WERI-Rb-1 (cell line): ENCODE measurements at regions not wholly inside any gene's neighbourhood (a gene's known extent, or its start where the extent isn't known, plus 50 kb on each side); places are given as distances from the start of the nearest gene placed in this dataset.

Experiments used
- DNase-seq: peaks from one replicate; pipeline ENCODE4 v3.0.0-alpha.2; 2020
- H3K27ac ChIP-seq: fragments of 250-450 bp; sonication (Bioruptor Pico); 2 replicates; pipeline ENCODE4 v1.5.1; 2020; ENCODE audit warnings: mild to moderate bottlenecking, moderate library complexity
- H3K27me3 ChIP-seq: fragments of 250-450 bp; sonication (Bioruptor Pico); 2 replicates; pipeline ENCODE4 v1.5.1; 2021; ENCODE audit warnings: mild to moderate bottlenecking, low read depth, moderate library complexity; ENCODE audit not compliant: insufficient read depth, severe bottlenecking
- H3K36me3 ChIP-seq: fragments of 250-450 bp; sonication (Bioruptor Pico); 2 replicates; pipeline ENCODE4 v1.5.1; 2020; ENCODE audit warnings: mild to moderate bottlenecking, moderate library complexity
- H3K4me3 ChIP-seq: 2 replicates; pipeline ENCODE4 v1.5.1; 2011; ENCODE audit warnings: low read depth, mild to moderate bottlenecking, control low read depth, low read length
- H3K9me3 ChIP-seq: fragments of 250-450 bp; sonication (Bioruptor Pico); 2 replicates; pipeline ENCODE4 v1.5.1; 2021; ENCODE audit warnings: mild to moderate bottlenecking, moderate library complexity; ENCODE audit not compliant: severe bottlenecking
- TF ChIP-seq, protein P1 (sequence below): IDR thresholded peaks from 2 replicates; pipeline ENCODE4 v1.5.1; 2011; ENCODE audit warnings: low read depth, mild to moderate bottlenecking, control low read depth, inconsistent platforms, low read length

DNA sequence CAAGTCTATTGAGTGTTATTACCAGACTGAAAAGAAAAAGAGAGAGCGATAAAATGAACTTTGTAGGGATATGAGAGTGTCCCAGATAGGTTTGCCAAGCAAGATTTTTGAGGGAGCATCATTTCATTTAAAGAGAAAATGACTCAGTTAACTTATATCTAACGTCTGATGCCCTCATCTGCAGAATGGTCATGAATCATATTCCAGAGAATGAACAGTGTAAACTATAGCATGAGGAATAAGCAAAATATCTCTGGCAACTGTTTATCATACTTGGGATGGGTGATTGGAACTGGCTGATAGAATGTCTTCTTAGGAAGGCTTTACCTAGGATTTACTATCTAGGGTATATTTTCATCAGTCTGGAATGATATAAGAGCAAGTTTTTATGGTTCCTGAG, 289.4 kb downstream of the CMPK2 start:
- Histone ChIP-seq H3K27me3 (no peaks in the 10 kb centered on the region), H3K4me3 (no peak overlapping the region), H3K36me3 (no peaks in the 10 kb centered on the region), H3K27ac (no peak overlapping the region), H3K9me3 (no peaks in the 10 kb centered on the region)
- no peak for DNase-seq
- TF ChIP-seq, protein P1, sequence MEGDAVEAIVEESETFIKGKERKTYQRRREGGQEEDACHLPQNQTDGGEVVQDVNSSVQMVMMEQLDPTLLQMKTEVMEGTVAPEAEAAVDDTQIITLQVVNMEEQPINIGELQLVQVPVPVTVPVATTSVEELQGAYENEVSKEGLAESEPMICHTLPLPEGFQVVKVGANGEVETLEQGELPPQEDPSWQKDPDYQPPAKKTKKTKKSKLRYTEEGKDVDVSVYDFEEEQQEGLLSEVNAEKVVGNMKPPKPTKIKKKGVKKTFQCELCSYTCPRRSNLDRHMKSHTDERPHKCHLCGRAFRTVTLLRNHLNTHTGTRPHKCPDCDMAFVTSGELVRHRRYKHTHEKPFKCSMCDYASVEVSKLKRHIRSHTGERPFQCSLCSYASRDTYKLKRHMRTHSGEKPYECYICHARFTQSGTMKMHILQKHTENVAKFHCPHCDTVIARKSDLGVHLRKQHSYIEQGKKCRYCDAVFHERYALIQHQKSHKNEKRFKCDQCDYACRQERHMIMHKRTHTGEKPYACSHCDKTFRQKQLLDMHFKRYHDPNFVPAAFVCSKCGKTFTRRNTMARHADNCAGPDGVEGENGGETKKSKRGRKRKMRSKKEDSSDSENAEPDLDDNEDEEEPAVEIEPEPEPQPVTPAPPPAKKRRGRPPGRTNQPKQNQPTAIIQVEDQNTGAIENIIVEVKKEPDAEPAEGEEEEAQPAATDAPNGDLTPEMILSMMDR: no peak

DNA sequence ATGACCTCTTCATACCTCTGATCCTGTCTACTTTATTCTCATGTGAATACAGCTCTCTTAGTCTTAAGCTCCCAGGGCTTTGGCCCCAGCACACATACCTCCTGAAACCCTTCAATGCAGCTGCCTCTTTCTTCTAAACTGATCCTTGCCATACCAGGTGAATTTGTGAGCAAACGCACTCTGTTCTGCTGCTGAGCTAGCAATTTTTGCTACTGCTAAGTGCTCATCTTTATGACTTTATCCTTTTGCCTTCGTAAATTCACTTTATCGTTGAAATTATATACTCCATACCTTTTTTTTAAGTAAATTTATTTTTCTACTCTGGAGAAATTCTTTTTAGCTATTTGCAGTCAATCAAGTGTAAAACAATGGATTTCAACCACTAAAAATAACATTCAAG, 287.7 kb downstream of the CMPK2 start:
- no peaks in the 10 kb centered on the region for H3K9me3 ChIP-seq
- H3K4me3 ChIP-seq: no peak overlapping the region
- TF ChIP-seq, protein P1: no peak
- DNase-seq: no peak
- H3K36me3 ChIP-seq: no peaks in the 10 kb centered on the region
- no peaks in the 10 kb centered on the region for H3K27me3 ChIP-seq
- H3K27ac ChIP-seq: no peak overlapping the region

DNA sequence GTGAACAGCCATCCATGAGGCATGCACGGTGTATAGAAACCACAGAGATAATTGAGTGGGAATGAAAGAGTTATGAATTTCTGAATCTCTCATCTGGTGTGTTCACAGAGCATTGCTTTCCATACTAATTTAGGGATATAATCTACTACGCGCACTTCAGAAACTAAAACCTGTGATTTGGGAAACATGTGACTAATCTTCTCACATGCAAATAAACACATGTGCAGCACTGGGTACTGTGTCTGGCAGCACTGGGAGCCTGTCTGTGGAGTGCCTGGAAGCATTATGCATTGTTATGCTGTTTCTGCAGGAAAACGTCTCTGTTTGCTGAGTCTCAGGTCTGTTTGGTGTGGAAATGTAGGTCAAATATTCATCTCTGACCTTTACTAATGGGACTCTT, 287.3 kb downstream of the CMPK2 start:
- Histone ChIP-seq H3K4me3 (no peak overlapping the region), H3K9me3 (no peaks in the 10 kb centered on the region), H3K36me3 (no peaks in the 10 kb centered on the region), H3K27me3 (no peaks in the 10 kb centered on the region), H3K27ac (no peak overlapping the region)
- no peak for DNase-seq
- TF ChIP-seq, protein P1: no peak

DNA sequence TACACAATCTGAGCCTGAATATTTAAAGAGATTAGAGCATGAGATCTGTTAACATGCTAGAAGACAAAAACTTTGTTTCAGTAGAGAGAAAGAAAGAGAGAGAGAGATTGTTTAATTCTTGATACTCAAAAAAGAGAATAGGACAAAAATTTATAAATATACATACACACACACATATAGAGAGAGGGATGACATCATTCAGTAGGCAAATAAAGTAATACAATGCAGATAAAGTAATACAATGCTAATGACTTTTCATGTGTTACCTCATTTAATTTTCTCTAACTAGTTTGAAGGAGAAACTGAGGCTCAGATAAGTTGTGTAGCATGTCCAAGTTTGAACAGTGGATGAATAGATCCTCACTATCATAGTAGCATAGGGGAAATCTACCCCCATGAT, 286.4 kb downstream of the CMPK2 start:
- TF ChIP-seq, protein P1: no peak
- Histone ChIP-seq H3K9me3 (no peaks in the 10 kb centered on the region), H3K27me3 (no peaks in the 10 kb centered on the region), H3K36me3 (no peaks in the 10 kb centered on the region), H3K4me3 (no peak overlapping the region), H3K27ac (no peak overlapping the region)
- DNase-seq: no peak

DNA sequence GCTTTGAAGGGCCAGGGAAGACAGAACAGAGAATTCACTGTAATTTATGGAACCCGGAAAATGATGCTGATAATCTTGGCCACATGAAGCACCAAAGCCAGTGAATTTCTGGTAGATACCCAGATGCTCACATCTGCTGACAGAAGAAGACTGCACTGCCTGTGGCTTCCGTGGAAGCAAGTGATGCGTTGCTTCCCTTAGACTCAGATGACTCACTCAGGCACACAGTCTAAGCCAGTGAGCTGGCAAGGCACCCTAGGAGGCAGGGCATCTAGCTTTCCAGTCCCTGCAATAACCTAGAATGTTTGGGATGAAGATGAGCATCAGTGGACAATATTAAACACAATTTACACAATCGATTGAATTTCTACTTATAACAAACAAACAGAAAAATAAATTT, 284.7 kb downstream of the CMPK2 start:
- H3K27ac ChIP-seq: no peak overlapping the region
- DNase-seq: no peak
- H3K36me3 ChIP-seq: no peaks in the 10 kb centered on the region
- H3K27me3 ChIP-seq: no peaks in the 10 kb centered on the region
- TF ChIP-seq, protein P1: no peak
- no peak overlapping the region for H3K4me3 ChIP-seq
- H3K9me3 ChIP-seq: no peaks in the 10 kb centered on the region

DNA sequence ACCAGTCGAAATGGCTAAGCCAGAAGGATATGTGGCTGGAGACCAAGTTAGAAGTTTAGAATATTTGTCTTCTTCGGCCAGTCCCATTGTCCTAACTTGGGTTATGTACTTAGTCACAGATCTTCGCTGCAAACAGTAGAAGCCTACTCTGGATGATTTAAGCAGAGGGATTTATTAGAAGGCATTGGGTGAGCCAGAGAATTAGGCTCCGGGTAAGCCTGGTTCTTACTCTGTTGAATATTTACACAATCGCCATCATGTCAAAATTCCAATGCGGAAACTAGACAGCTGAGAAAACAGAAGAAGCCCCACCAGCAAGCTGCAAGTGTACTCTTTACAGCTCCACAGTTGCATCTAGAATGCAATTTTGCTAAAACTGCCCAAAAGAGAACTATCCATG, 276.6 kb downstream of the CMPK2 start:
- Histone ChIP-seq H3K4me3 (no peak overlapping the region), H3K9me3 (no peaks in the 10 kb centered on the region), H3K36me3 (no peaks in the 10 kb centered on the region), H3K27ac (no peak overlapping the region), H3K27me3 (no peaks in the 10 kb centered on the region)
- TF ChIP-seq, protein P1: no peak
- no peak for DNase-seq
